OCI-LY7 (cell line): ENCODE measurements at regions not wholly inside any gene's neighbourhood (a gene's known extent, or its start where the extent isn't known, plus 50 kb on each side); places are given as distances from the start of the nearest gene placed in this dataset.

Source experiments
- BruUV-seq: library from RNA; stranded (reverse); fragments of 400-500 nt; replicated peaks from 2 replicates; lab custom pipeline; 2021; lab: Mats Ljungman, UMichigan
- CTCF ChIA-PET: fragments of 300-600 bp; sonication (Branson Sonifier 250); formaldehyde crosslinking; loops from one replicate; lab custom pipeline; 2022; ENCODE audit warnings: antibody characterized with exemption; ENCODE audit not compliant: unreplicated experiment; lab: Charles Lee
- POLR2A ChIA-PET: fragments of 300-600 bp; sonication (Branson Sonifier 250); formaldehyde crosslinking; loops from one replicate; lab custom pipeline; 2022; ENCODE audit warnings: antibody characterized with exemption; lab: Charles Lee
- DNase-seq: peaks from one replicate; pipeline ENCODE4 v3.0.0-alpha.2; 2015; ENCODE audit warnings: low spot score
- H2AFZ ChIP-seq: fragments of 200-600 bp; sonication (generic), shearing (Covaris generic); 2 replicates; pipeline ENCODE4 v1.6.1; 2014; ENCODE audit warnings: mild to moderate bottlenecking, antibody characterized with exemption, low read length, moderate library complexity
- H3K27ac ChIP-seq: fragments of 200-600 bp; sonication (generic); 2 replicates; pipeline ENCODE4 v1.5.1; 2014; ENCODE audit warnings: mixed run types, low read depth, mild to moderate bottlenecking, moderate library complexity, low read length, inconsistent platforms; ENCODE audit not compliant: poor library complexity, severe bottlenecking
- H3K36me3 ChIP-seq: fragments of 200-600 bp; sonication (generic); 2 replicates; pipeline ENCODE4 v1.6.1; 2014; ENCODE audit warnings: mild to moderate bottlenecking, antibody characterized with exemption, low read length, moderate library complexity, mixed read lengths; ENCODE audit not compliant: insufficient read depth
- H3K4me1 ChIP-seq: fragments of 200-600 bp; sonication (generic); 2 replicates; pipeline ENCODE4 v1.5.1; 2014; ENCODE audit warnings: mild to moderate bottlenecking, low read length; ENCODE audit not compliant: insufficient read depth, poor library complexity, severe bottlenecking
- H3K4me2 ChIP-seq: fragments of 200-600 bp; sonication (generic); 2 replicates; pipeline ENCODE4 v1.6.1; 2014; ENCODE audit warnings: mild to moderate bottlenecking, low read length
- H3K4me3 ChIP-seq: fragments of 200-600 bp; sonication (generic); 2 replicates; pipeline ENCODE4 v1.5.1; 2014; ENCODE audit warnings: mild to moderate bottlenecking, low read depth, low read length; ENCODE audit not compliant: poor library complexity, severe bottlenecking
- H3K79me2 ChIP-seq: fragments of 200-600 bp; sonication (generic); 2 replicates; pipeline ENCODE4 v1.6.1; 2016; ENCODE audit warnings: low read depth, mild to moderate bottlenecking, low read length, moderate library complexity, mixed read lengths; ENCODE audit not compliant: insufficient read depth
- H3K9me2 ChIP-seq: fragments of 200-600 bp; sonication (generic); 2 replicates; pipeline ENCODE4 v1.6.1; 2016; ENCODE audit warnings: mild to moderate bottlenecking, low read length, mixed read lengths; ENCODE audit not compliant: insufficient read depth
- H3K9me3 ChIP-seq: fragments of 200-600 bp; sonication (generic); 2 replicates; pipeline ENCODE4 v1.6.1; 2014; ENCODE audit warnings: mild to moderate bottlenecking, mixed run types, low read length, mixed read lengths
- H4K20me1 ChIP-seq: fragments of 200-600 bp; sonication (generic); 2 replicates; pipeline ENCODE4 v1.6.1; 2014; ENCODE audit warnings: mild to moderate bottlenecking, antibody characterized with exemption, low read length, moderate library complexity, mixed read lengths; ENCODE audit not compliant: insufficient read depth
- EZH2phosphoT487 ChIP-seq: fragments of 200-600 bp; sonication (generic); IDR thresholded peaks from 2 replicates; pipeline ENCODE4 v1.6.1; 2018; ENCODE audit warnings: low read depth, borderline replicate concordance, mild to moderate bottlenecking, mixed run types, antibody characterized with exemption, low read length, moderate library complexity, mixed read lengths
- intact Hi-C: fragments of 100-400 bp; cut with micrococcal nuclease; formaldehyde crosslinking; loops from one replicate; pipeline ENCODE4 v1.10.0; 2022; ENCODE audit not compliant: unreplicated experiment
- TF ChIP-seq, protein P1 (sequence below): fragments of 200-600 bp; sonication (generic); conservative IDR thresholded peaks from 2 replicates; pipeline ENCODE4 v1.5.1; 2014; ENCODE audit warnings: mild to moderate bottlenecking, antibody characterized with exemption, low read length, moderate library complexity, mixed read lengths

- intact Hi-C loops: no loop called here
- Histone ChIP-seq H3K4me1 (no peaks in the 10 kb centered on the region), H3K4me2 (no peak overlapping the region), H4K20me1 (no peaks in the 10 kb centered on the region), H2AFZ (no peak overlapping the region), H3K27ac (no peak overlapping the region), H3K9me3 (no peaks in the 10 kb centered on the region), H3K4me3 (no peak overlapping the region), H3K36me3 (no peaks in the 10 kb centered on the region), H3K9me2 (no peaks in the 10 kb centered on the region), H3K79me2 (no peaks in the 10 kb centered on the region)
- CTCF ChIA-PET: no interaction called here
- DNase-seq: peak; percentile 4
- POLR2A ChIA-PET: no interaction called here
- BruUV-seq: no TSS peak
- TF ChIP-seq, protein P1, sequence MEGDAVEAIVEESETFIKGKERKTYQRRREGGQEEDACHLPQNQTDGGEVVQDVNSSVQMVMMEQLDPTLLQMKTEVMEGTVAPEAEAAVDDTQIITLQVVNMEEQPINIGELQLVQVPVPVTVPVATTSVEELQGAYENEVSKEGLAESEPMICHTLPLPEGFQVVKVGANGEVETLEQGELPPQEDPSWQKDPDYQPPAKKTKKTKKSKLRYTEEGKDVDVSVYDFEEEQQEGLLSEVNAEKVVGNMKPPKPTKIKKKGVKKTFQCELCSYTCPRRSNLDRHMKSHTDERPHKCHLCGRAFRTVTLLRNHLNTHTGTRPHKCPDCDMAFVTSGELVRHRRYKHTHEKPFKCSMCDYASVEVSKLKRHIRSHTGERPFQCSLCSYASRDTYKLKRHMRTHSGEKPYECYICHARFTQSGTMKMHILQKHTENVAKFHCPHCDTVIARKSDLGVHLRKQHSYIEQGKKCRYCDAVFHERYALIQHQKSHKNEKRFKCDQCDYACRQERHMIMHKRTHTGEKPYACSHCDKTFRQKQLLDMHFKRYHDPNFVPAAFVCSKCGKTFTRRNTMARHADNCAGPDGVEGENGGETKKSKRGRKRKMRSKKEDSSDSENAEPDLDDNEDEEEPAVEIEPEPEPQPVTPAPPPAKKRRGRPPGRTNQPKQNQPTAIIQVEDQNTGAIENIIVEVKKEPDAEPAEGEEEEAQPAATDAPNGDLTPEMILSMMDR: no peak
- no peak for TF ChIP-seq EZH2phosphoT487
Observed at GRCh38 chr4:124961138-124961750, 248.7 kb upstream of the ANKRD50 start.

- TF ChIP-seq, protein P1: no peak
- no peak for TF ChIP-seq EZH2phosphoT487
- intact Hi-C loops: no loop called here
- H3K4me2 ChIP-seq: no peak overlapping the region
- no peak for DNase-seq
- CTCF ChIA-PET: no interaction called here
- H4K20me1 ChIP-seq: no peaks in the 10 kb centered on the region
- H3K4me1 ChIP-seq: no peaks in the 10 kb centered on the region
- no peak overlapping the region for H3K27ac ChIP-seq
- no peak overlapping the region for H3K4me3 ChIP-seq
- H3K79me2 ChIP-seq: no peaks in the 10 kb centered on the region
- BruUV-seq: no TSS peak
- H3K36me3 ChIP-seq: no peaks in the 10 kb centered on the region
- H2AFZ ChIP-seq: no peak overlapping the region
- no peaks in the 10 kb centered on the region for H3K9me2 ChIP-seq
- no peaks in the 10 kb centered on the region for H3K9me3 ChIP-seq
- POLR2A ChIA-PET: interaction anchor here (1.3 kb wide), 1 partner anchor 10 kb away, joined by 4 read pairs; no protein-coding TSS in a partner anchor
Observed at GRCh38 chr4:124958847-124959246, 246.3 kb upstream of the ANKRD50 start.

- no peak overlapping the region for H3K4me2 ChIP-seq
- no peaks in the 10 kb centered on the region for H3K9me2 ChIP-seq
- ChIA-PET CTCF (no interaction called here), POLR2A (interaction anchor here (0.6 kb wide), 1 partner anchor 15 kb away, joined by 3 read pairs; no protein-coding TSS in a partner anchor)
- TF ChIP-seq, protein P1: no peak
- no peak for TF ChIP-seq EZH2phosphoT487
- intact Hi-C loops: no loop called here
- H3K79me2 ChIP-seq: no peaks in the 10 kb centered on the region
- no peak overlapping the region for H2AFZ ChIP-seq
- H3K27ac ChIP-seq: no peak overlapping the region
- no peaks in the 10 kb centered on the region for H3K36me3 ChIP-seq
- H3K9me3 ChIP-seq: no peaks in the 10 kb centered on the region
- H4K20me1 ChIP-seq: no peaks in the 10 kb centered on the region
- no peak overlapping the region for H3K4me3 ChIP-seq
- no peak for DNase-seq
- BruUV-seq: no TSS peak
- no peaks in the 10 kb centered on the region for H3K4me1 ChIP-seq
Observed at GRCh38 chr4:124955476-124955875, 242.9 kb upstream of the ANKRD50 start.
